T1000 (cell line): ENCODE measurements at regions not wholly inside any gene's neighbourhood (a gene's known extent, or its start where the extent isn't known, plus 50 kb on each side); places are given as distances from the start of the nearest gene placed in this dataset.
"Not testable (repeated sequence)": the region's sequence is repeated elsewhere in the genome, so short reads cannot be mapped to it uniquely, and the experiment has no call there.

ENCODE experiments used
- DNase-seq: peaks from one replicate; lab custom pipeline; 2025; ENCODE audit warnings: mixed read lengths; lab: John Stamatoyannopoulos, UW

GRCh38 chr13:110811008-110811720 is 97.7 kb downstream of the ING1 start:
- DNase-seq = no peak

GRCh38 chr13:110811771-110812120 is 98.2 kb downstream of the ING1 start:
- DNase-seq = no peak

GRCh38 chr13:110812121-110812868 is 98.8 kb downstream of the ING1 start:
- DNase-seq = no peak

- DNase-seq = no peak
Observed at GRCh38 chr13:110812869-110813645, 99.6 kb downstream of the ING1 start.

- no peak for DNase-seq
Observed at GRCh38 chr13:110813646-110814624, 100.4 kb downstream of the ING1 start.

DNA sequence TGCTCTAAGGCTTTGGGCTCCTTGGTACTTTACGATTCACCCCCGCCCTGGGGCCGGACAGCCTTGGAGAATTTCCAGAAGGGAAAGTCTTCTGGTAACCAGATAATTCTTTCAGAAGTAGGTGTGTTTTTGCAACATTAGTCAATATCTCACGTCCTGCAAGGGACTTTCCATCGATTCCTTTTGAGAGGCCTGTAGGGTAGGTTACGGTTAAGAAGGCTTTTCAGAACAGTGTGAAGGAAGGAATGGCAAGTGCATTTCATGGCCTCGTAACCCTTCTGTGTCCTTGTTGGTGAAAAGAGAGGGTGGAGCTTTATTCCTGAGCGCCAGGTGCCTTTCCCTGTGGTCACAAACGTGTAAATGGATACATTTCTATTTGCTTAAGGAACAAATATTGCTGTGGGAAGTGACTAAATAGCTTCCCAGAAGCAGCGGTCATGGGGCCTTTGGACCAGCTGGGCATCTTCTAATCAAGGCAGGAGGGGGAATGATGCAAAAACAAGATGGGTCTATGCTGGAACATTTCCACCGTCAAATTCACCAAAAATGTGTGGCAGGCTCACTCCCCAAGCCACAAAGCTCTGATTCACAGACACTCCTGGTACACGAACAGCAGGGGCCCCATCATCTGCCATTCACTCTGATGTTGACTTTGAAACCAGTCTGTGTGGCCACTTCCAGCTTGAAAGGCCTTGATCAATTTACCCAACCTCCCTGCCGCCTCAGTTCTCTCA is 99.2 kb downstream of the ANKRD10 start:
- DNase-seq = peak; percentile 28

- DNase-seq = no peak
Observed at GRCh38 chr13:110816500-110816899, 98.4 kb downstream of the ANKRD10 start.

DNA sequence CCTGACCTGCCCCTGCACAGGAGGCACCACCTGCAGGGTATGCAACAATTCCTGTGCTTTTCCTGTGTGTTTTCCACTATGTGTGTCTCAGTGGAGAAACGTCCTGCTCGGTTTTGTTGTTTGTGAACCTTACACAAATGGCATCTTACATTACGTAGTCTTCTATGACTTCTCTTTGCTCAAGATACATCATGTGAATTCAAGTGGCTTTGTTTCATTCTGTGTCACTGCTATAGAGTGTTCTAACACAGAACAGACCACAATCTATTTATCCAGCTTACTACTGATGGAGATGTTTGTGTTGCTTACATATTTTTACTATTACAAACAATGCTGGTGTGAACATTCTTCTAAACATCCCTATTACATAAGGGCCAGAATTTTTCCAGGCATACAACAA is 97.7 kb downstream of the ANKRD10 start:
- no peak for DNase-seq

DNA sequence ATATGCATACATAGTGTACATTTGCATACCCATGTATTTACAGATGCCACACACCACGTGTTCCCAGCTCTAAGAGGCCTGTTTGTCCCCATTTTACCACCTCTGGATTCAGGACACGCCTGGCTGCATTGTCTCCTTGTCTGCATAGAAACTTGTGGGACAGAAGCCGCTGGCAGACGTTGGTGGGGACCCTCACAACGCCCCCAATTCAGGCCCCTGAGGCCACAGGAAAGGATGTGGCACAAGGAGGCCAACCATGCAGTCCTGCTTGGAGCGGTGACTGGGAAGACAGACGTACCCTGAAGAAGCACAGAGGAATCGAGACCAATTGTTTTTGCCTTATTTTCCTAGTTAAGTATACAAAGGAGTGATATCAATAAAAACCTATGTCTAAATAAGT is 96.1 kb downstream of the ANKRD10 start:
- DNase-seq = no peak

DNA sequence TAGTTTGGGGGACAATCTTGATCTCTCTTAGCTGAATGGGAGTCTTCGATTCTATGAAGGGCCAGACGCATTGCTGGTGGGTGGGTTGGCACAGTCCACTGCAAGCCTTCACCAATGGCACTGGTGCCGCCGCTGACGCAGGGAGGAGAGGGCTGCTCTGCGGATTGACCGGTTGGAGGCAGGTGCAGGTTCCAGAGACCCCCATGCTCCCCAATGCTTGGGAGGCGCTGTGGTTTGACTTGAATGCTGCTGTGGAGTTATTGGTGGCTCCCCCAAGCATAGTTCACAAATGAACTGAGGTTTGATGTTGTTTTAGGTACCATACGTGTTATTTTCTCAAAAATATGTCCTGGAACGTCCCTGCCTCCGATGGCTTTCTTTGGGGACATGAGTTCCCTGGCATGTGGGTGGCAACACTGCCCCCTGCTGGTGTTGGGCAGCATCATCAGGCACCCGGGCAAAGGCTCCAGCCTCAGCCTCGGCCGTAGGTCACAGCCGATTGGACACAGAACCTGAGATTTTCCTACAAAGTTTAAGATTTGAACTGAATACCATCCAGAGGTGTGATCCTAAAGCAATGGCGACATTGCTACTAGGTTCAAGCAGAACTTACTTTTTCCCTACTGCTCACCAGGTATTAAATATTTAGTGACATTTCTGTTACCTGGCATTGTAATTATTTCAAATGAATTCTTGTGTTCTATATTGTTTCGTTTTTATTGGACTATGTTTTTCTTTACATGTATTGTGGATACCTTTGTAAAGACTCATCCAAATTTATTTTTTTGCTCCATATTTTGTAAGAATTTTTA is 95.5 kb downstream of the ANKRD10 start:
- peak; percentile 71 for DNase-seq

DNA sequence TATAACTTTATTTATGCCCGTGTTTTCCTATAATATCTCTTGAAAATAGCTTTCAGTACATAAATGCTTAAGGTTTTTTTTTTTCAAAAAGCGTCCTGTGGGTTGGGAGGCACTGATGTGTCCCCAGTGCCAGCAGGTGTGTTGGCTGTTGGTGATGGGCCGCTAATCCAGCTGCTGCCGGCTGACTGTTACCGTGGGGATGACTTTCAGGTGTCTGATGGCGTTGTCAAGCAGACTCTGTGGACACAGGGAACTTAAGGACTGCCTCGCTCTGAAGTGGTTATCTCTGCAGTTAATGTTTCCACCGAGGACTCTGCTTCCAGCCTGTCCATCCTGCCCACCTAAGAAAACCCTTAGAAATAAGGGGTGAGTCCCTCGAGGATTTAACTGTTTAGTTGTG is 94.5 kb downstream of the ANKRD10 start:
- DNase-seq = no peak

GRCh38 chr13:110821837-110822668 is 92.8 kb downstream of the ANKRD10 start:
- DNase-seq = not testable (repeated sequence)

- DNase-seq = no peak
Observed at GRCh38 chr13:110822669-110822945, 92.3 kb downstream of the ANKRD10 start.

DNA sequence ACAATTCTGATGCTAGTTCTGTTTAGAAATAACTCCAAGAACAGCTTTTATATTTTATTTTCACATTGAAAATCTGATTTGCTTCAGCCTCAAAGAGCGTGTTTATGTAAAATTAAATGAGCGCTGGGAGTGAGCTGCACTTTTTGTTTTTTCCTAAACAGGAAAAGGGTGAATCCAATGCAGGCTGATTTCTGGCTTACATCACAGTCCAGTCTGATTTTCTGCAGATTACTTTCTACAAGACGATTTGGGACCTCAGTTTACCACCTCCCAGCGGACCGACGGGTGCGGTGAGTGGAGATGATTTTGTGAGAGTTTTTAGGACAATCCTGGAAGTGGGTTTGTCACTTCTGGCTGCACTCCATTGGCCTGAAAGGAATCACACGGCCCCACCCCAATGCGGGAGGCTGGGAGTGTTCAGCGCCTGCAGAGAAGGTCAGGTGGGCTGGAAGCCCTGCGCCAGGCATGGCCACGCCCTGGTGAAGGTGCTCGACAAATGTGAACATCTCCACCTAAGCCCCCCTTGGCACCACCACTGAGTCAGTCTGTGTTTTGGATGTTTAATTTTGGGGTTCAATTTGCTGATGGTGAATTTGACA is 90.1 kb downstream of the ANKRD10 start:
- DNase-seq = no peak

- DNase-seq = no peak
Observed at GRCh38 chr13:110825516-110825915, 89.4 kb downstream of the ANKRD10 start.

- DNase-seq = no peak
Observed at GRCh38 chr13:110826101-110826500, 88.8 kb downstream of the ANKRD10 start.

DNA sequence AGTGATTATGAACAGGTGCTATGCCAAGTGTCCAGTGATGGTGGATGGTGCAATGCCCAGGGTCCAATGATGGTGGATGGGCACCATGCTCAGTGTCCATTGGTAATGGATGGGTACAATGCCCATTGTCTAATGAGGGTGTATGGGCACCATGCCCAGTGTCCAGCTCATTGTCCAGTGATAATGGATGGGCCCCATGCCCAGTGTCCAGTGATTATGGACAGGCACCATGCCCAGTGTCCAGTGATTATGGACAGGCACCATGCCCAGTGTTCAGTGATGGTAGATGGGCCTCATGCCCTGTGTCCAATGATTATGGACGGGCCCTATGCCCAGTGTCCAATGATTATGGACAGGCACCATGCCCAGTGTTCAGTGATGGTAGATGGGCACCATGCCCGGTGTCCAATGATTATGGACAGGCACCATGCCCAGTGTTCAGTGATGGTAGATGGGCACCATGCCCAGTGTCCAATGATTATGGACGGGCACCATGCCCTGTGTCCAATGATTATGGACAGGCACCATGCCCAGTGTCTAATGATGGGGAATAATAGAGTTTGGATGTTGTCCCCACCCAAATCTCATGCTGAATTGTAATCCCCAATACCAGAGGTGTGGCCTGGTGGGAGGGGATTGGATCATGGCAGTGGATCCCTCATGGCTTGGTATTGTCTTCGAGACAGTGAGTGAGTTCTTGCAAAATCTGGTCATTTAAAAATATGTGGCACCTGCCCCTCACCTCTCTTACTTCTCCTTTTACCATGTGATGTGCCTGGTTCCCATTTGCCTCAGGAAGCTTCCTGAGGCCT is 87.8 kb downstream of the ANKRD10 start:
- DNase-seq = no peak
